ENCODE measurements at regions not wholly inside any gene's neighbourhood (a gene's known extent, or its start where the extent isn't known, plus 50 kb on each side); places are given as distances from the start of the nearest gene placed in this dataset.

DNA sequence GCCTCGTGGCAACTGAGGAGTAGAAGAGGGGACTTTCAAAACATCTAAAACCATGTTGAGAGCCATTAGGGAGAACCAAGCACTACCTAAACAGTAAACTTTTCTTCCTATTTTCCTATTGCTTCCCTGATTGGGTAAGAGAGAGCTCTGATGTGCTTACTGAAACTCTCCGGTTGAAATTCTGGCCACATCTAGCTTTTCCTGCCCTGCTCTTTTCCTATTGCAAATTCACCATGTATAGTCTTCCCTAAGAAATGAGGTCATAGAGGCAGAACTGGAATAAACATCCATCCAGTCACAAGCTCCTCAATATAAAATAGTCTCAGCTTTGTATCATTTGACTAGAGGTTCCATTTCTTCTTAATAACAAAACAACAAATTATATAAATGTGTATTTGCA is 199.5 kb upstream of the CNR1 start (continued):
- TF ChIP-seq, protein P1, sequence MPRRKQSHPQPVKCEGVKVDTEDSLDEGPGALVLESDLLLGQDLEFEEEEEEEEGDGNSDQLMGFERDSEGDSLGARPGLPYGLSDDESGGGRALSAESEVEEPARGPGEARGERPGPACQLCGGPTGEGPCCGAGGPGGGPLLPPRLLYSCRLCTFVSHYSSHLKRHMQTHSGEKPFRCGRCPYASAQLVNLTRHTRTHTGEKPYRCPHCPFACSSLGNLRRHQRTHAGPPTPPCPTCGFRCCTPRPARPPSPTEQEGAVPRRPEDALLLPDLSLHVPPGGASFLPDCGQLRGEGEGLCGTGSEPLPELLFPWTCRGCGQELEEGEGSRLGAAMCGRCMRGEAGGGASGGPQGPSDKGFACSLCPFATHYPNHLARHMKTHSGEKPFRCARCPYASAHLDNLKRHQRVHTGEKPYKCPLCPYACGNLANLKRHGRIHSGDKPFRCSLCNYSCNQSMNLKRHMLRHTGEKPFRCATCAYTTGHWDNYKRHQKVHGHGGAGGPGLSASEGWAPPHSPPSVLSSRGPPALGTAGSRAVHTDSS (CRISPR knock-in tag; conservative IDR thresholded peaks at IDR 0.05) = no peak
- TF ChIP-seq KLF6 (CRISPR knock-in tag; IDR thresholded peaks at IDR 0.05) = no peak
- TF ChIP-seq NR2F1 (CRISPR knock-in tag; IDR thresholded peaks at IDR 0.05) = no peak

DNA sequence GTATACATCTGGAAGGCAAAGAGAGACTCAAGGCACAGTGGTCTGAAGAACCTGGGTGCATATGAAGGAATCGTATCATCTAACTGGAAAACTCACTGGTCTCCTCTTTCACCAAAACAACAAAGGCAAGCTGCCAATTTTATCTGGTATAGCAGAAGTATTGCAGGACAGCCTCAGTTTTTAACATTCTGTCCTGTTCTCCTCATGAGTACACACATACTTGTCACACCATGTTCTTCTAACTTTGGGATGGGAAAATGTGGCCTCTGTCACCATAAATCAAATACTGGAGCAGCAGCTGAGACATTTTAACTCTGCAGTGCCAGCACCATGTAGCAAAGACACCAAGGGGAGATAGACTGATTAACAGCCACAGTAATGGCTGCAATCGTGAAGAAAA is 199.1 kb upstream of the CNR1 start:
- Histone ChIP-seq H3K79me2 (ENCODE audit: insufficient read depth, low read length) (no peaks in the 10 kb centered on the region), H3K27ac (ENCODE audit: extremely low read length, insufficient read depth, low read length) (no peak overlapping the region), H3K9ac (ENCODE audit: insufficient read depth, low read depth, low read length) (no peak overlapping the region), H3K36me3 (replicated peaks in 1 of 2; ENCODE audit: control insufficient read depth in 1 of 2, insufficient read depth in 2 of 2, low read length in 2 of 2) (no peaks in the 10 kb centered on the region), H3K9me3 (ENCODE audit: low read length) (no peaks in the 10 kb centered on the region), H2AFZ (ENCODE audit: low read length) (no peak overlapping the region), H3K4me2 (ENCODE audit: low read depth, low read length) (no peak overlapping the region), H4K20me1 (ENCODE audit: insufficient read depth, low read length) (no peaks in the 10 kb centered on the region), H3K27me3 (ENCODE audit: control insufficient read depth in 1 of 2, insufficient read depth in 2 of 2, low read length in 2 of 2) (peaks cover 0 to 1% of the 10 kb centered on the region in 2 experiments; a peak in 1 of 5 replicates), H3K4me1 (ENCODE audit: insufficient read depth, low read length) (no peaks in the 10 kb centered on the region), H3K4me3 (replicated peaks in 1 of 3; ENCODE audit: insufficient read depth in 1 of 3, low read depth in 2 of 3, low read length in 3 of 3) (no peak overlapping the region)
- no peak for DNase-seq (ENCODE audit: low spot score)
- 0% methylated on average over 2 of the region's 2 CpGs for WGBS (ENCODE audit: low lambda C conversion rate)
- BruUV-seq (replicated peaks) = no TSS peak
- no peak for FAIRE-seq
- TF ChIP-seq ZNF260 (CRISPR knock-in tag; IDR thresholded peaks at IDR 0.05; ENCODE audit: borderline replicate concordance, low read depth) (no peak), ZNF879 (CRISPR knock-in tag; IDR thresholded peaks at IDR 0.05) (no peak), SAP130 (CRISPR knock-in tag; IDR thresholded peaks at IDR 0.05; ENCODE audit: low read depth) (no peak), HNF4A (CRISPR knock-in tag; IDR thresholded peaks at IDR 0.05) (no peak), PCBP1 (IDR thresholded peaks at IDR 0.05; ENCODE audit: borderline replicate concordance, low read depth, low read length) (no peak), ZNF225 (CRISPR knock-in tag; IDR thresholded peaks at IDR 0.05) (no peak), KMT2B (CRISPR knock-in tag; IDR thresholded peaks at IDR 0.05) (no peak), THYN1 (CRISPR knock-in tag; IDR thresholded peaks at IDR 0.05; ENCODE audit: borderline replicate concordance, low read depth) (no peak)
- TF ChIP-seq, protein P2, sequence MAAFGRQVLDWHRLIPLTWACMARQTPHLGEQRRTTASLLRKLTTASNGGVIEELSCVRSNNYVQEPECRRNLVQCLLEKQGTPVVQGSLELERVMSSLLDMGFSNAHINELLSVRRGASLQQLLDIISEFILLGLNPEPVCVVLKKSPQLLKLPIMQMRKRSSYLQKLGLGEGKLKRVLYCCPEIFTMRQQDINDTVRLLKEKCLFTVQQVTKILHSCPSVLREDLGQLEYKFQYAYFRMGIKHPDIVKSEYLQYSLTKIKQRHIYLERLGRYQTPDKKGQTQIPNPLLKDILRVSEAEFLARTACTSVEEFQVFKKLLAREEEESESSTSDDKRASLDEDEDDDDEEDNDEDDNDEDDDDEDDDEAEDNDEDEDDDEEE (CRISPR knock-in tag; IDR thresholded peaks at IDR 0.05) = no peak
- TF ChIP-seq, protein P3, sequence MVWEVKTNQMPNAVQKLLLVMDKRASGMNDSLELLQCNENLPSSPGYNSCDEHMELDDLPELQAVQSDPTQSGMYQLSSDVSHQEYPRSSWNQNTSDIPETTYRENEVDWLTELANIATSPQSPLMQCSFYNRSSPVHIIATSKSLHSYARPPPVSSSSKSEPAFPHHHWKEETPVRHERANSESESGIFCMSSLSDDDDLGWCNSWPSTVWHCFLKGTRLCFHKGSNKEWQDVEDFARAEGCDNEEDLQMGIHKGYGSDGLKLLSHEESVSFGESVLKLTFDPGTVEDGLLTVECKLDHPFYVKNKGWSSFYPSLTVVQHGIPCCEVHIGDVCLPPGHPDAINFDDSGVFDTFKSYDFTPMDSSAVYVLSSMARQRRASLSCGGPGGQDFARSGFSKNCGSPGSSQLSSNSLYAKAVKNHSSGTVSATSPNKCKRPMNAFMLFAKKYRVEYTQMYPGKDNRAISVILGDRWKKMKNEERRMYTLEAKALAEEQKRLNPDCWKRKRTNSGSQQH (CRISPR knock-in tag; IDR thresholded peaks at IDR 0.05; ENCODE audit: low read depth) = no peak
- TF ChIP-seq, protein P4, sequence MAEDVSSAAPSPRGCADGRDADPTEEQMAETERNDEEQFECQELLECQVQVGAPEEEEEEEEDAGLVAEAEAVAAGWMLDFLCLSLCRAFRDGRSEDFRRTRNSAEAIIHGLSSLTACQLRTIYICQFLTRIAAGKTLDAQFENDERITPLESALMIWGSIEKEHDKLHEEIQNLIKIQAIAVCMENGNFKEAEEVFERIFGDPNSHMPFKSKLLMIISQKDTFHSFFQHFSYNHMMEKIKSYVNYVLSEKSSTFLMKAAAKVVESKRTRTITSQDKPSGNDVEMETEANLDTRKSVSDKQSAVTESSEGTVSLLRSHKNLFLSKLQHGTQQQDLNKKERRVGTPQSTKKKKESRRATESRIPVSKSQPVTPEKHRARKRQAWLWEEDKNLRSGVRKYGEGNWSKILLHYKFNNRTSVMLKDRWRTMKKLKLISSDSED (CRISPR knock-in tag; IDR thresholded peaks at IDR 0.05) = no peak
- TF ChIP-seq, protein P5, sequence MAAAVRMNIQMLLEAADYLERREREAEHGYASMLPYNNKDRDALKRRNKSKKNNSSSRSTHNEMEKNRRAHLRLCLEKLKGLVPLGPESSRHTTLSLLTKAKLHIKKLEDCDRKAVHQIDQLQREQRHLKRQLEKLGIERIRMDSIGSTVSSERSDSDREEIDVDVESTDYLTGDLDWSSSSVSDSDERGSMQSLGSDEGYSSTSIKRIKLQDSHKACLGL (CRISPR knock-in tag; IDR thresholded peaks at IDR 0.05) = no peak
- POLR2A ChIA-PET = no interaction called here
- CTCF ChIA-PET (ENCODE audit: low intra/inter-chr PET ratio, low total read pairs) = no interaction called here
- intact Hi-C loops (cut with micrococcal nuclease; ENCODE audit: unreplicated experiment) = no loop called here
- no peak for ATAC-seq
- in situ Hi-C loops (cut with HindIII; ENCODE audit: extremely low pct_ligation_motif_present, low pct_unique_long_range_greater_than_20kb) = no loop called here
